ENCODE measurements at regions not wholly inside any gene's neighbourhood (a gene's known extent, or its start where the extent isn't known, plus 50 kb on each side); places are given as distances from the start of the nearest gene placed in this dataset.

DNA sequence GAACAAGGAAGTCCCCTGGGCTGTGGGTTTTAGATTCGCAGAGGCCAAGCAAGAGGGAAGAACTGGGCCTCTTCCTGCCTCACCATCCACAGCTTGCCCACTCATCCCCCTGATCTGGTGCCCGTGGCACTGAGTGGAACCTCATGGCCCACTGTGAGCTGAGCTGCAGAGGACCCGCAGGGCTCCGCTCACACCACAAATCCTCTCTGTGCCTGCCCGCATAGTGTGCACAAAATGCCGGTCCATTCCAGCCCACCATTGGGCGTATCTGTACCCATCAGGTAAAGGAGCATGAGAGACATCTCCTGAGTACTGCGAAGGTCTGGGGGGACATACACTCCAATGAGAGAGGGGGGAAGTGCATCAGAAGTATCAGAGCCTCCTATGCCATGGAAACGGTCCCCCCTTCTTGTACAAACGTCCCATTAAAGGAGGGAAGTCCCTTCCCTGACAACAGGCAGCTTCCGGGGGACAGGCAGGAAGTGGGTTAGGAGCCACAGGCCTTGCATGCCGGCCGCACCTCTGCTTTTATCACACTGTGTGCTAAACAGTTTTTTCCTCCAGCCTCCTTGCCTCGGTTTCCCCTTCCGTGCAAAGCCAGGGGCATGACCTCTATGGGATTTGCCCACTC, 309.4 kb upstream of the DIO3 start:
- TF ChIP-seq, protein P1, sequence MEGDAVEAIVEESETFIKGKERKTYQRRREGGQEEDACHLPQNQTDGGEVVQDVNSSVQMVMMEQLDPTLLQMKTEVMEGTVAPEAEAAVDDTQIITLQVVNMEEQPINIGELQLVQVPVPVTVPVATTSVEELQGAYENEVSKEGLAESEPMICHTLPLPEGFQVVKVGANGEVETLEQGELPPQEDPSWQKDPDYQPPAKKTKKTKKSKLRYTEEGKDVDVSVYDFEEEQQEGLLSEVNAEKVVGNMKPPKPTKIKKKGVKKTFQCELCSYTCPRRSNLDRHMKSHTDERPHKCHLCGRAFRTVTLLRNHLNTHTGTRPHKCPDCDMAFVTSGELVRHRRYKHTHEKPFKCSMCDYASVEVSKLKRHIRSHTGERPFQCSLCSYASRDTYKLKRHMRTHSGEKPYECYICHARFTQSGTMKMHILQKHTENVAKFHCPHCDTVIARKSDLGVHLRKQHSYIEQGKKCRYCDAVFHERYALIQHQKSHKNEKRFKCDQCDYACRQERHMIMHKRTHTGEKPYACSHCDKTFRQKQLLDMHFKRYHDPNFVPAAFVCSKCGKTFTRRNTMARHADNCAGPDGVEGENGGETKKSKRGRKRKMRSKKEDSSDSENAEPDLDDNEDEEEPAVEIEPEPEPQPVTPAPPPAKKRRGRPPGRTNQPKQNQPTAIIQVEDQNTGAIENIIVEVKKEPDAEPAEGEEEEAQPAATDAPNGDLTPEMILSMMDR (IDR thresholded peaks at IDR 0.05; ENCODE audit: low read depth, low read length), result no peak
- TF ChIP-seq EZH2phosphoT487 (IDR thresholded peaks at IDR 0.05; ENCODE audit: low read depth), result no peak

Measured in OCI-LY3 (cell line).